ENCODE measurements at regions not wholly inside any gene's neighbourhood (a gene's known extent, or its start where the extent isn't known, plus 50 kb on each side); places are given as distances from the start of the nearest gene placed in this dataset.

GRCh38 chr6:47383360-47383759, 73.7 kb upstream of the TNFRSF21 start:
- no peaks in the 10 kb centered on the region for H3F3A ChIP-seq (ENCODE audit: insufficient read depth)
- H3K4me3 ChIP-seq (ENCODE audit: insufficient read depth, low read length, poor library complexity, severe bottlenecking) = no peak overlapping the region
- peaks cover 4% of the 10 kb centered on the region; the same call in 1 of the 2 replicates for H3K9me3 ChIP-seq (ENCODE audit: insufficient read depth, low read length)
- H3K36me3 ChIP-seq (ENCODE audit: low read length) = no peaks in the 10 kb centered on the region
- no peaks in the 10 kb centered on the region for H3K79me2 ChIP-seq (ENCODE audit: insufficient read depth, low read length)
- H4K20me1 ChIP-seq (ENCODE audit: low read depth, low read length) = no peaks in the 10 kb centered on the region
- TF ChIP-seq EZH2phosphoT487 (conservative IDR thresholded peaks at IDR 0.05; ENCODE audit: low read length) = no peak
- TF ChIP-seq, protein P1, sequence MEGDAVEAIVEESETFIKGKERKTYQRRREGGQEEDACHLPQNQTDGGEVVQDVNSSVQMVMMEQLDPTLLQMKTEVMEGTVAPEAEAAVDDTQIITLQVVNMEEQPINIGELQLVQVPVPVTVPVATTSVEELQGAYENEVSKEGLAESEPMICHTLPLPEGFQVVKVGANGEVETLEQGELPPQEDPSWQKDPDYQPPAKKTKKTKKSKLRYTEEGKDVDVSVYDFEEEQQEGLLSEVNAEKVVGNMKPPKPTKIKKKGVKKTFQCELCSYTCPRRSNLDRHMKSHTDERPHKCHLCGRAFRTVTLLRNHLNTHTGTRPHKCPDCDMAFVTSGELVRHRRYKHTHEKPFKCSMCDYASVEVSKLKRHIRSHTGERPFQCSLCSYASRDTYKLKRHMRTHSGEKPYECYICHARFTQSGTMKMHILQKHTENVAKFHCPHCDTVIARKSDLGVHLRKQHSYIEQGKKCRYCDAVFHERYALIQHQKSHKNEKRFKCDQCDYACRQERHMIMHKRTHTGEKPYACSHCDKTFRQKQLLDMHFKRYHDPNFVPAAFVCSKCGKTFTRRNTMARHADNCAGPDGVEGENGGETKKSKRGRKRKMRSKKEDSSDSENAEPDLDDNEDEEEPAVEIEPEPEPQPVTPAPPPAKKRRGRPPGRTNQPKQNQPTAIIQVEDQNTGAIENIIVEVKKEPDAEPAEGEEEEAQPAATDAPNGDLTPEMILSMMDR (IDR thresholded peaks at IDR 0.05; ENCODE audit: insufficient read depth, low read length, poor library complexity, severe bottlenecking) = no peak
- no peak overlapping the region for H3K9ac ChIP-seq (ENCODE audit: low read length)
- H3K4me2 ChIP-seq (ENCODE audit: low read depth, low read length, poor library complexity, severe bottlenecking) = no peak overlapping the region
- H3K27ac ChIP-seq (ENCODE audit: low read depth, low read length) = no peak overlapping the region
- H3K27me3 ChIP-seq (ENCODE audit: low read length) = no peaks in the 10 kb centered on the region
- H2AFZ ChIP-seq (ENCODE audit: low read depth, low read length, severe bottlenecking) = no peak overlapping the region
- no peaks in the 10 kb centered on the region for H3K9me2 ChIP-seq (replicated peaks; ENCODE audit: insufficient read depth, low read length)

- no peak for TF ChIP-seq EZH2phosphoT487 (conservative IDR thresholded peaks at IDR 0.05; ENCODE audit: low read length)
- TF ChIP-seq, protein P1 (IDR thresholded peaks at IDR 0.05; ENCODE audit: insufficient read depth, low read length, poor library complexity, severe bottlenecking) = no peak
- H3F3A ChIP-seq (ENCODE audit: insufficient read depth) = no peaks in the 10 kb centered on the region
- H3K36me3 ChIP-seq (ENCODE audit: low read length) = no peaks in the 10 kb centered on the region
- no peak overlapping the region for H3K4me2 ChIP-seq (ENCODE audit: low read depth, low read length, poor library complexity, severe bottlenecking)
- H3K27ac ChIP-seq (ENCODE audit: low read depth, low read length) = no peak overlapping the region
- H3K9ac ChIP-seq (ENCODE audit: low read length) = no peak overlapping the region
- no peak overlapping the region for H2AFZ ChIP-seq (ENCODE audit: low read depth, low read length, severe bottlenecking)
- no peaks in the 10 kb centered on the region for H4K20me1 ChIP-seq (ENCODE audit: low read depth, low read length)
- H3K27me3 ChIP-seq (ENCODE audit: low read length) = no peaks in the 10 kb centered on the region
- H3K4me3 ChIP-seq (ENCODE audit: insufficient read depth, low read length, poor library complexity, severe bottlenecking) = no peak overlapping the region
- H3K9me2 ChIP-seq (replicated peaks; ENCODE audit: insufficient read depth, low read length) = no peaks in the 10 kb centered on the region
- H3K79me2 ChIP-seq (ENCODE audit: insufficient read depth, low read length) = no peaks in the 10 kb centered on the region
- H3K9me3 ChIP-seq (ENCODE audit: insufficient read depth, low read length) = no peaks in the 10 kb centered on the region
Measured at GRCh38 chr6:47391675-47392074, 82.0 kb upstream of the TNFRSF21 start.

- H4K20me1 ChIP-seq (ENCODE audit: low read depth, low read length) = no peaks in the 10 kb centered on the region
- H3K4me3 ChIP-seq (ENCODE audit: insufficient read depth, low read length, poor library complexity, severe bottlenecking) = no peak overlapping the region
- H3K4me2 ChIP-seq (ENCODE audit: low read depth, low read length, poor library complexity, severe bottlenecking) = no peak overlapping the region
- no peaks in the 10 kb centered on the region for H3K9me2 ChIP-seq (replicated peaks; ENCODE audit: insufficient read depth, low read length)
- no peaks in the 10 kb centered on the region for H3K36me3 ChIP-seq (ENCODE audit: low read length)
- no peak overlapping the region for H3K27ac ChIP-seq (ENCODE audit: low read depth, low read length)
- H2AFZ ChIP-seq (ENCODE audit: low read depth, low read length, severe bottlenecking) = no peak overlapping the region
- H3K79me2 ChIP-seq (ENCODE audit: insufficient read depth, low read length) = no peaks in the 10 kb centered on the region
- no peaks in the 10 kb centered on the region for H3K9me3 ChIP-seq (ENCODE audit: insufficient read depth, low read length)
- no peaks in the 10 kb centered on the region for H3F3A ChIP-seq (ENCODE audit: insufficient read depth)
- H3K9ac ChIP-seq (ENCODE audit: low read length) = no peak overlapping the region
- TF ChIP-seq, protein P1 (IDR thresholded peaks at IDR 0.05; ENCODE audit: insufficient read depth, low read length, poor library complexity, severe bottlenecking) = no peak
- H3K27me3 ChIP-seq (ENCODE audit: low read length) = no peaks in the 10 kb centered on the region
Measured at GRCh38 chr6:47392251-47392650, 82.5 kb upstream of the TNFRSF21 start.

Measured in SU-DHL-6 (cell line).